Epithelial cell of proximal tubule (primary cell): ENCODE measurements at regions not wholly inside any gene's neighbourhood (a gene's known extent, or its start where the extent isn't known, plus 50 kb on each side); places are given as distances from the start of the nearest gene placed in this dataset.
"Not testable (repeated sequence)": the region's sequence is repeated elsewhere in the genome, so short reads cannot be mapped to it uniquely, and the experiment has no call there.

Experiments
- DNase-seq: peaks from one replicate; pipeline ENCODE4 v3.0.0-alpha.2; 2011; ENCODE audit warnings: low read depth
- H3K4me3 ChIP-seq: 2 replicates; pipeline ENCODE4 v1.5.1; 2011; ENCODE audit warnings: low read depth, mild to moderate bottlenecking, low read length
- CTCF ChIP-seq: conservative IDR thresholded peaks from 2 replicates; pipeline ENCODE4 v1.5.1; 2012; ENCODE audit warnings: low read depth, mild to moderate bottlenecking, low read length

- no peak overlapping the region for H3K4me3 ChIP-seq
- DNase-seq: no peak
- TF ChIP-seq CTCF: no peak
These were observed 508.4 kb downstream of the NFIB start for GRCh38 chr9:13805546-13805945.

GRCh38 chr9:13804532-13804931 lies 509.4 kb downstream of the NFIB start:
- peak; percentile 38 for DNase-seq
- no peak overlapping the region for H3K4me3 ChIP-seq
- TF ChIP-seq CTCF: no peak

- no peak overlapping the region for H3K4me3 ChIP-seq
- no peak for DNase-seq
- no peak for TF ChIP-seq CTCF
These were observed 513.2 kb downstream of the NFIB start for GRCh38 chr9:13800776-13801175.

GRCh38 chr9:13797701-13798100 lies 516.2 kb downstream of the NFIB start:
- H3K4me3 ChIP-seq, DNase-seq: not testable (repeated sequence)

- no peak for DNase-seq
- H3K4me3 ChIP-seq: no peak overlapping the region
- no peak for TF ChIP-seq CTCF
These were observed 512.3 kb upstream of the MPDZ start for GRCh38 chr9:13791816-13792215.

GRCh38 chr9:13790055-13790454 lies 510.6 kb upstream of the MPDZ start:
- no peak overlapping the region for H3K4me3 ChIP-seq
- no peak for TF ChIP-seq CTCF

GRCh38 chr9:13787234-13787833 lies 507.8 kb upstream of the MPDZ start:
- TF ChIP-seq CTCF: no peak
- no peak for DNase-seq
- no peak overlapping the region for H3K4me3 ChIP-seq

More at GRCh38 chr9:13790055-13790454, 510.6 kb upstream of the MPDZ start:
- DNase-seq: no peak
